ENCODE measurements at regions not wholly inside any gene's neighbourhood (a gene's known extent, or its start where the extent isn't known, plus 50 kb on each side); places are given as distances from the start of the nearest gene placed in this dataset.

DNA sequence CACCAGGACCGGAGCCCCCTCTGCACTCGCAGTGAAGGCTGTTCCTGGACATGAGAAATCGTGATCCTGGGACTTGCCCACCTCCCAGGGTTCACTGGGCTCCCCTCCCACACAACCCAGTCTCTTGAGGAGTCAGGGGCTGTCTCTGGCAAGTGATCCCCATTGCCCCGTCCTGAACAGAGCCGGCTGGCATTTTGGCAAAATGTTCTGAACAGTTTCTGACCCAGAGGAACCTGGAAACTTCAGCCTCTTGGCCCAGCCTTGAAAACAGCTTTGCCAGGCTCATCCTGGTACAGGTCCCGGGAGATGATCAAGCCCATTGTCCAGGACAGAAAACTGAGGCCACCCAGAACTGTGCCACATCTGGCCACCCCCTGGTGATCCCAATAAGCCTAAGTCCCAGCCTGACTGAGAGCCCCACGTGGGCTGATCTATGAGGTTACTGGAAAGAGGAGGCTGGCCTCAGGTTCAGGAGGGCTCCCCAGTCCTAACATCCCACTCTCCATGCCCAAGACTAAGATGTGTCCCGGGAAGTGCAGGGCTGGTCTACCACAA, 115.7 kb downstream of the OAT start:
- TF ChIP-seq, protein P1, sequence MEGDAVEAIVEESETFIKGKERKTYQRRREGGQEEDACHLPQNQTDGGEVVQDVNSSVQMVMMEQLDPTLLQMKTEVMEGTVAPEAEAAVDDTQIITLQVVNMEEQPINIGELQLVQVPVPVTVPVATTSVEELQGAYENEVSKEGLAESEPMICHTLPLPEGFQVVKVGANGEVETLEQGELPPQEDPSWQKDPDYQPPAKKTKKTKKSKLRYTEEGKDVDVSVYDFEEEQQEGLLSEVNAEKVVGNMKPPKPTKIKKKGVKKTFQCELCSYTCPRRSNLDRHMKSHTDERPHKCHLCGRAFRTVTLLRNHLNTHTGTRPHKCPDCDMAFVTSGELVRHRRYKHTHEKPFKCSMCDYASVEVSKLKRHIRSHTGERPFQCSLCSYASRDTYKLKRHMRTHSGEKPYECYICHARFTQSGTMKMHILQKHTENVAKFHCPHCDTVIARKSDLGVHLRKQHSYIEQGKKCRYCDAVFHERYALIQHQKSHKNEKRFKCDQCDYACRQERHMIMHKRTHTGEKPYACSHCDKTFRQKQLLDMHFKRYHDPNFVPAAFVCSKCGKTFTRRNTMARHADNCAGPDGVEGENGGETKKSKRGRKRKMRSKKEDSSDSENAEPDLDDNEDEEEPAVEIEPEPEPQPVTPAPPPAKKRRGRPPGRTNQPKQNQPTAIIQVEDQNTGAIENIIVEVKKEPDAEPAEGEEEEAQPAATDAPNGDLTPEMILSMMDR (IDR thresholded peaks at IDR 0.05 in 4 of 5, conservative IDR thresholded peaks at IDR 0.05 in 1 of 5) = no peak
- TF ChIP-seq POLR2A (IDR thresholded peaks at IDR 0.05) = no peak

All from gastrocnemius medialis (tissue), 4 donors.